ENCODE measurements at regions not wholly inside any gene's neighbourhood (a gene's known extent, or its start where the extent isn't known, plus 50 kb on each side); places are given as distances from the start of the nearest gene placed in this dataset.

DNA sequence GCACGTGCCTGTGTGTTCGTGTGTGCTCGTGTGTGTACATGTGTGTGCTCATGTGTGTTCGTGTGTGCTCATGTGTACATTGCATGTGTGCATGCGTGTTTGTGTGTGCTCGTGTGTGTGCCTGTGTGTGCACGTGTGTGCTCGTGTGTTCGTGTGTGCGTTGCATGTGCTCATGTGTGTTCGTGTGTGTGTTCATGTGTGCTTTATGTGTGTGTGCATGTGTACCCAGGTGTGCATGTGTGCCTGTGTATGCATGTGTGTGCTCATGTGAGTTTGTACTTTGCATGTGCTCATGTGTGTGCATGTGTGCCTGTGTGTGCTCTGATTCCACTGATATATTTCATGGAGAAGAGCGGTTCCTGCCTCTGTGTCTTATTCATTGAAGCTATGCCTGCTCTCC is 265.5 kb downstream of the FOXL1 start:
- Histone ChIP-seq H3K36me3 (ENCODE audit: control insufficient read depth in 2 of 2, insufficient read depth in 1 of 2, low read length in 2 of 2) (no peaks in the 10 kb centered on the region), H3K4me3 (ENCODE audit: low read depth, low read length) (no peak overlapping the region), H3K27ac (ENCODE audit: extremely low read depth, low read depth, low read length) (no peak overlapping the region), H3K9me3 (ENCODE audit: control insufficient read depth, insufficient read depth, low read depth, low read length) (no peaks in the 10 kb centered on the region), H3K4me1 (ENCODE audit: control insufficient read depth, insufficient read depth, low read length) (no peaks in the 10 kb centered on the region)
- TF ChIP-seq, protein P1, sequence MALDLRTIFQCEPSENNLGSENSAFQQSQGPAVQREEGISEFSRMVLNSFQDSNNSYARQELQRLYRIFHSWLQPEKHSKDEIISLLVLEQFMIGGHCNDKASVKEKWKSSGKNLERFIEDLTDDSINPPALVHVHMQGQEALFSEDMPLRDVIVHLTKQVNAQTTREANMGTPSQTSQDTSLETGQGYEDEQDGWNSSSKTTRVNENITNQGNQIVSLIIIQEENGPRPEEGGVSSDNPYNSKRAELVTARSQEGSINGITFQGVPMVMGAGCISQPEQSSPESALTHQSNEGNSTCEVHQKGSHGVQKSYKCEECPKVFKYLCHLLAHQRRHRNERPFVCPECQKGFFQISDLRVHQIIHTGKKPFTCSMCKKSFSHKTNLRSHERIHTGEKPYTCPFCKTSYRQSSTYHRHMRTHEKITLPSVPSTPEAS (tag by site-specific recombination; IDR thresholded peaks at IDR 0.05): peak; percentile 90
- TF ChIP-seq, protein P2, sequence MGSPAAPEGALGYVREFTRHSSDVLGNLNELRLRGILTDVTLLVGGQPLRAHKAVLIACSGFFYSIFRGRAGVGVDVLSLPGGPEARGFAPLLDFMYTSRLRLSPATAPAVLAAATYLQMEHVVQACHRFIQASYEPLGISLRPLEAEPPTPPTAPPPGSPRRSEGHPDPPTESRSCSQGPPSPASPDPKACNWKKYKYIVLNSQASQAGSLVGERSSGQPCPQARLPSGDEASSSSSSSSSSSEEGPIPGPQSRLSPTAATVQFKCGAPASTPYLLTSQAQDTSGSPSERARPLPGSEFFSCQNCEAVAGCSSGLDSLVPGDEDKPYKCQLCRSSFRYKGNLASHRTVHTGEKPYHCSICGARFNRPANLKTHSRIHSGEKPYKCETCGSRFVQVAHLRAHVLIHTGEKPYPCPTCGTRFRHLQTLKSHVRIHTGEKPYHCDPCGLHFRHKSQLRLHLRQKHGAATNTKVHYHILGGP (tag by site-specific recombination; IDR thresholded peaks at IDR 0.05): no peak
- ChIA-PET POLR2A (no interaction called here), CTCF (no interaction called here)

DNA sequence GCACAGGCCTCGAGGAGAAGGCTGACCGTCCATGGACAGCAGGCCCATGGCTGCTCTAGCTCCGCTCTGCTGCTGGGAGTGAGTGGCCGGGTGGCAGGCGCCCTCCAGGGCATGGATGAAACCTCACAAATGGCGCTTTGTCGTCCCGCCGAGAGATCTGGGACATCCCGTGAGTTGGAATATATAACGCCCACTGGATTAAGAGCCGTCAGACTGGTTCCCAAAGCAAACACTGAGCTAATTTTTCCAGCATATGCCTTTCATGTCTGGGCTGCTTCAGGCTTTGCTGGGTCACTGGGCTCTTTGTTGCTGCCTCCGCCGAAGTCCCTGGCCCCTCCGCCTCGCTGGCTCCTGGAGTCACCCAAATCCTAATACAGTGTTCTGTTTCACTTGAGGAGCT is 266.3 kb downstream of the FOXL1 start:
- H3K27ac ChIP-seq (ENCODE audit: extremely low read depth, low read depth, low read length): no peak overlapping the region
- no peaks in the 10 kb centered on the region for H3K9me3 ChIP-seq (ENCODE audit: control insufficient read depth, insufficient read depth, low read depth, low read length)
- ChIA-PET CTCF (no interaction called here), POLR2A (no interaction called here)
- no peaks in the 10 kb centered on the region for H3K4me1 ChIP-seq (ENCODE audit: control insufficient read depth, insufficient read depth, low read length)
- TF ChIP-seq BCL11B (tag by site-specific recombination; IDR thresholded peaks at IDR 0.05; ENCODE audit: low read depth) (no peak), ZNF792 (tag by site-specific recombination; IDR thresholded peaks at IDR 0.05) (no peak), ZFP69B (tag by site-specific recombination; IDR thresholded peaks at IDR 0.05) (no peak)
- TF ChIP-seq, protein P3, sequence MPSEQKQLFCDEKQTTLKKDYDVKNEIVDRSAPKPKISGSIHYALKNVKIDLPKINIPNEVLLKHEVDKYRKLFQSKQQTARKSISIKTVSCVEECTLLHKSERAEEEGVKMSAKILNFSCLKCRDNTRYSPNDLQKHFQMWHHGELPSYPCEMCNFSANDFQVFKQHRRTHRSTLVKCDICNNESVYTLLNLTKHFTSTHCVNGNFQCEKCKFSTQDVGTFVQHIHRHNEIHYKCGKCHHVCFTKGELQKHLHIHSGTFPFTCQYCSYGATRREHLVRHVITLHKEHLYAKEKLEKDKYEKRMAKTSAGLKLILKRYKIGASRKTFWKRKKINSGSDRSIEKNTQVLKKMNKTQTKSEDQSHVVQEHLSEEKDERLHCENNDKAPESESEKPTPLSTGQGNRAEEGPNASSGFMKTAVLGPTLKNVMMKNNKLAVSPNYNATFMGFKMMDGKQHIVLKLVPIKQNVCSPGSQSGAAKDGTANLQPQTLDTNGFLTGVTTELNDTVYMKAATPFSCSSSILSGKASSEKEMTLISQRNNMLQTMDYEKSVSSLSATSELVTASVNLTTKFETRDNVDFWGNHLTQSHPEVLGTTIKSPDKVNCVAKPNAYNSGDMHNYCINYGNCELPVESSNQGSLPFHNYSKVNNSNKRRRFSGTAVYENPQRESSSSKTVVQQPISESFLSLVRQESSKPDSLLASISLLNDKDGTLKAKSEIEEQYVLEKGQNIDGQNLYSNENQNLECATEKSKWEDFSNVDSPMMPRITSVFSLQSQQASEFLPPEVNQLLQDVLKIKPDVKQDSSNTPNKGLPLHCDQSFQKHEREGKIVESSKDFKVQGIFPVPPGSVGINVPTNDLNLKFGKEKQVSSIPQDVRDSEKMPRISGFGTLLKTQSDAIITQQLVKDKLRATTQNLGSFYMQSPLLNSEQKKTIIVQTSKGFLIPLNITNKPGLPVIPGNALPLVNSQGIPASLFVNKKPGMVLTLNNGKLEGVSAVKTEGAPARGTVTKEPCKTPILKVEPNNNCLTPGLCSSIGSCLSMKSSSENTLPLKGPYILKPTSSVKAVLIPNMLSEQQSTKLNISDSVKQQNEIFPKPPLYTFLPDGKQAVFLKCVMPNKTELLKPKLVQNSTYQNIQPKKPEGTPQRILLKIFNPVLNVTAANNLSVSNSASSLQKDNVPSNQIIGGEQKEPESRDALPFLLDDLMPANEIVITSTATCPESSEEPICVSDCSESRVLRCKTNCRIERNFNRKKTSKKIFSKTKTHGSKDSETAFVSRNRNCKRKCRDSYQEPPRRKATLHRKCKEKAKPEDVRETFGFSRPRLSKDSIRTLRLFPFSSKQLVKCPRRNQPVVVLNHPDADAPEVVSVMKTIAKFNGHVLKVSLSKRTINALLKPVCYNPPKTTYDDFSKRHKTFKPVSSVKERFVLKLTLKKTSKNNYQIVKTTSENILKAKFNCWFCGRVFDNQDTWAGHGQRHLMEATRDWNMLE (tag by site-specific recombination; conservative IDR thresholded peaks at IDR 0.05; ENCODE audit: low read depth): no peak
- TF ChIP-seq, protein P4, sequence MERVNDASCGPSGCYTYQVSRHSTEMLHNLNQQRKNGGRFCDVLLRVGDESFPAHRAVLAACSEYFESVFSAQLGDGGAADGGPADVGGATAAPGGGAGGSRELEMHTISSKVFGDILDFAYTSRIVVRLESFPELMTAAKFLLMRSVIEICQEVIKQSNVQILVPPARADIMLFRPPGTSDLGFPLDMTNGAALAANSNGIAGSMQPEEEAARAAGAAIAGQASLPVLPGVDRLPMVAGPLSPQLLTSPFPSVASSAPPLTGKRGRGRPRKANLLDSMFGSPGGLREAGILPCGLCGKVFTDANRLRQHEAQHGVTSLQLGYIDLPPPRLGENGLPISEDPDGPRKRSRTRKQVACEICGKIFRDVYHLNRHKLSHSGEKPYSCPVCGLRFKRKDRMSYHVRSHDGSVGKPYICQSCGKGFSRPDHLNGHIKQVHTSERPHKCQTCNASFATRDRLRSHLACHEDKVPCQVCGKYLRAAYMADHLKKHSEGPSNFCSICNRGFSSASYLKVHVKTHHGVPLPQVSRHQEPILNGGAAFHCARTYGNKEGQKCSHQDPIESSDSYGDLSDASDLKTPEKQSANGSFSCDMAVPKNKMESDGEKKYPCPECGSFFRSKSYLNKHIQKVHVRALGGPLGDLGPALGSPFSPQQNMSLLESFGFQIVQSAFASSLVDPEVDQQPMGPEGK (tag by site-specific recombination; IDR thresholded peaks at IDR 0.05): no peak
- H3K36me3 ChIP-seq (ENCODE audit: control insufficient read depth in 2 of 2, insufficient read depth in 1 of 2, low read length in 2 of 2): no peaks in the 10 kb centered on the region
- no peak overlapping the region for H3K4me3 ChIP-seq (ENCODE audit: low read depth, low read length)

DNA sequence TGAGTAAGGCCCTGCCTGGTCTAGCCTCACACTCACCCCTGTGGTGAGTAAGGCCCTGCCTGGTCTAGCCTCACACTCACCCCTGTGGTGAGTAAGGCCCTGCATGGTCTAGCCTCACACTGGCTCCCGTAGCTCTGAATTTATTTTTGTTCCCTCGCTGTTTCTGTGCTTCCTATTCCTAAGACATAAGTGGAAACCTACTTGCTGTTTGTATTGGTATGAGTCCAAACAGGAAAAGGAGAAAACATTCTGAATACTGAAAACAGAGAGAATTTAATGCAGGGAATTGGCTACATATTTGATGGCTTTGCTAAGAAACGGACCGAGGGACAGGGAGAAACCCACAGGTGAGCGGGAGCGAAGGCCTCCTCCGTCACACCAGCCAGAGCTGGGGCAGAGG is 267.8 kb downstream of the FOXL1 start:
- Histone ChIP-seq H3K4me1 (ENCODE audit: control insufficient read depth, insufficient read depth, low read length) (no peaks in the 10 kb centered on the region), H3K9me3 (ENCODE audit: control insufficient read depth, insufficient read depth, low read depth, low read length) (no peaks in the 10 kb centered on the region), H3K27ac (ENCODE audit: extremely low read depth, low read depth, low read length) (no peak overlapping the region), H3K4me3 (ENCODE audit: low read depth, low read length) (no peak overlapping the region), H3K36me3 (ENCODE audit: control insufficient read depth in 2 of 2, insufficient read depth in 1 of 2, low read length in 2 of 2) (no peaks in the 10 kb centered on the region)
- ChIA-PET CTCF (interaction anchor here (0.5 kb wide), 1 partner anchor 505 kb away, joined by 3 read pairs; no protein-coding TSS in a partner anchor), POLR2A (no interaction called here)
- TF ChIP-seq ZNF843 (tag by site-specific recombination; IDR thresholded peaks at IDR 0.05): no peak
- TF ChIP-seq ZNF624 (tag by site-specific recombination; IDR thresholded peaks at IDR 0.05): no peak
- no peak for TF ChIP-seq IKZF3 (tag by site-specific recombination; IDR thresholded peaks at IDR 0.05)
- TF ChIP-seq ZBTB1 (tag by site-specific recombination; IDR thresholded peaks at IDR 0.05): no peak
- TF ChIP-seq ZNF366 (tag by site-specific recombination; conservative IDR thresholded peaks at IDR 0.05): no peak
- TF ChIP-seq ZEB2 (tag by site-specific recombination; IDR thresholded peaks at IDR 0.05): no peak
- no peak for TF ChIP-seq ZBTB20 (tag by site-specific recombination; IDR thresholded peaks at IDR 0.05)
- TF ChIP-seq, protein P5, sequence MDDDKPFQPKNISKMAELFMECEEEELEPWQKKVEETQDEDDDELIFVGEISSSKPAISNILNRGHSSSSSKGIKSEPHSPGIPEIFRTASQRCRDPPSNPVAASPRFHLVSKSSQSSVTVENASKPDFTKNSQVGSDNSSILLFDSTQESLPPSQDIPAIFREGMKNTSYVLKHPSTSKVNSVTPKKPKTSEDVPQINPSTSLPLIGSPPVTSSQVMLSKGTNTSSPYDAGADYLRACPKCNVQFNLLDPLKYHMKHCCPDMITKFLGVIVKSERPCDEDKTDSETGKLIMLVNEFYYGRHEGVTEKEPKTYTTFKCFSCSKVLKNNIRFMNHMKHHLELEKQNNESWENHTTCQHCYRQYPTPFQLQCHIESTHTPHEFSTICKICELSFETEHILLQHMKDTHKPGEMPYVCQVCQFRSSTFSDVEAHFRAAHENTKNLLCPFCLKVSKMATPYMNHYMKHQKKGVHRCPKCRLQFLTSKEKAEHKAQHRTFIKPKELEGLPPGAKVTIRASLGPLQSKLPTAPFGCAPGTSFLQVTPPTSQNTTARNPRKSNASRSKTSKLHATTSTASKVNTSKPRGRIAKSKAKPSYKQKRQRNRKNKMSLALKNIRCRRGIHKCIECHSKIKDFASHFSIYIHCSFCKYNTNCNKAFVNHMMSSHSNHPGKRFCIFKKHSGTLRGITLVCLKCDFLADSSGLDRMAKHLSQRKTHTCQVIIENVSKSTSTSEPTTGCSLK (tag by site-specific recombination; IDR thresholded peaks at IDR 0.05): no peak
- TF ChIP-seq WT1 (tag by site-specific recombination; IDR thresholded peaks at IDR 0.05): no peak
- no peak for TF ChIP-seq ZNF560 (tag by site-specific recombination; IDR thresholded peaks at IDR 0.05; ENCODE audit: borderline replicate concordance)
- no peak for TF ChIP-seq TRIM28 (IDR thresholded peaks at IDR 0.05; ENCODE audit: borderline replicate concordance, low read length)
- TF ChIP-seq ZXDB (tag by site-specific recombination; IDR thresholded peaks at IDR 0.05): no peak
- TF ChIP-seq ZNF184 (tag by site-specific recombination; IDR thresholded peaks at IDR 0.05): no peak
